ENCODE measurements at regions not wholly inside any gene's neighbourhood (a gene's known extent, or its start where the extent isn't known, plus 50 kb on each side); places are given as distances from the start of the nearest gene placed in this dataset.

DNA sequence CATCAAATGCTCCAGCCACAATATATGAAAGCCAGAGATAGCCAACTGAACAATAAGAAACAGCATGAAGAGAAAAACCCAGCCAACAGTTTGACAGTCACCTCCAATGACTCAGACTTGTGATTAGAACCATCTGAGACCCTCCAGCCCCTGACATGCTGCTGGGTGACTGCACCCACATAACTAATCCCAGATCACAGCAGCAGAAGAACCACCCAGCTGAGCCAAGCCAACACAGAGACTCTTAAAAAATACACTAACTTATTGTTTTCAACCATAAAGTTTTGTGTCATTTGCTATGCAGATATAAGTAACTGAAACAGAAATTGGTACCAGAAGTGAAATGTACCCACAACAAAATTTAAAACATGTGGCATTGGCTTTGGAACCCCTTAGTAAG lies 314.3 kb upstream of the DYNLRB2 start:
- in situ Hi-C loops (cut with MboI; ENCODE audit: low pct_unique_long_range_greater_than_20kb, low sequenced_read_pairs): no loop called here
- no peak for DNase-seq

DNA sequence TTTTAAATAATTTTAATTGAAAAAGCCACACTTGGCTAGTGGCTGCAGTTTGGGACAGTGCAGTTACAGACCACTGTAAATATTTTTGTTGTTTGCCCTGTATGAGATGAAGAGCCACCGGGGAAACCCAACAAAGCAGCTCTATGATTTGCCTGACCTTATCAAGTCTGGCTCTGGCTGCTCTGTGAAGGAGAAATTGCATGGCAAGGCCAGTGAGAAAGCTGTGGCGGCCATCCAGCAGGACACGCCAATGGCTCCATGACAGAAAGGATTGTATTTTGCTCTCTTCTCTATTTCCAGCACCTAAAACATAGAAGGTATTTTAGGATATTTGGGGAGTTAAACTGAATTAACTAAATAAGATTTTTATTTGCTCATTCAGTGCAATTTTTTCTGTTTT lies 330.0 kb upstream of the DYNLRB2 start:
- DNase-seq: no peak
- in situ Hi-C loops (cut with MboI; ENCODE audit: low pct_unique_long_range_greater_than_20kb, low sequenced_read_pairs): no loop called here

DNA sequence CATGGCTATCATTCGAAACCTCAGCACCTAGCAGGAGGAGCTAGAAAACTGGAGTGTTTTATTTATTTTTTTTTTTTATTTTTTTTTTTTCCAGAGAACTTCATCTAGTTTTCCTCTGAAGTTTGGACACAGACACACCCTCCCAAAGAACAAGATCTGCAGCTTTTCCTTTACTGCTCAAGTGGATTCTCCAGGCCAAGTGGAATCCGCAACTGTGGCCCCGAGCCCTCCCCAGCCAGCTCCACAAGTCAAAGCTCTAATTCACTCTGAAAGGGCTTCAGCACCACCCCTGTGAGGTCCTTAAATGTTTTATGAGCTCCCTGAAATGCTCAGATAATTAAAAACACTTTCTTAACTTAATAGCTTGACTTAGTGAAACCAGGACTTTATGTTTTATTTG lies 332.1 kb upstream of the DYNLRB2 start:
- DNase-seq: no peak
- in situ Hi-C loops (cut with MboI; ENCODE audit: low pct_unique_long_range_greater_than_20kb, low sequenced_read_pairs): no loop called here

DNA sequence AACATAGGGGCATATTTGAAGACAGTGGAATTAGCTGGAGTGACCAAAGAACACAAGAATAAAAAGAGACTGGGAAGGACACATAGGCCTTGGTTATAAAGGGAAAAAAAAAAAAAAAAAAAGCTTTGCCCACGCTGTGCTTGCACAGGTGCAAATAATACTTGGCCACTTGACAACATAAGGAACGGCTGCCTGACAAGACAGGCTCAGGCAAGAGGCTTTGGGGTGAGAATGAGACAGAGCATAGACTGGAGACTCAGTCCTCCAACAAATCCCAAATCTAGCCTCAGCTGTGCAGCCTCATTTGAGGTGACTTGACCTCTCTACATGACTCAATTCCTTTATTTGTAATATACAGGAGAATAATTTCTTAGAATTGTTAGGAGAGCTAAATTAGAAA lies 332.8 kb upstream of the DYNLRB2 start:
- DNase-seq: no peak
- in situ Hi-C loops (cut with MboI; ENCODE audit: low pct_unique_long_range_greater_than_20kb, low sequenced_read_pairs): no loop called here

DNA sequence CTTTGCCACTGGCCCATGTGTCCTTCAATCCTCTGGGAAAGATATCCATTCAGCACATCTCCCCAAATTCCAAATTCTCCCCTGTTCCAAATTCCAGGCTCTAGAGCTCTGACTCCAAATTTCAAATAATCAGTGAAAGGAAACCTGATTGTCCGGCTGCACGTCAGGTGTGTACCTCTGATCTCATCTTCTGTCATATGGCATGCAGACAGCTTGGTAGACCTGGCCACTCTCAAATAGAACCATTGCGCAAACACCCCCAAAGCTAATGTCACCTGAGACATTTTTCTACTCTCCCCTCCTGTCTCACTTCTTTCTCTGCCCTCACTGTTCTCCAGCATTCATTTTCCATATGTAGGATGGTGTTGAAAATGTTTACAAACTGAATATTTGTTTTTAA lies 337.0 kb upstream of the DYNLRB2 start:
- no peak for DNase-seq
- in situ Hi-C loops (cut with MboI; ENCODE audit: low pct_unique_long_range_greater_than_20kb, low sequenced_read_pairs): no loop called here

DNA sequence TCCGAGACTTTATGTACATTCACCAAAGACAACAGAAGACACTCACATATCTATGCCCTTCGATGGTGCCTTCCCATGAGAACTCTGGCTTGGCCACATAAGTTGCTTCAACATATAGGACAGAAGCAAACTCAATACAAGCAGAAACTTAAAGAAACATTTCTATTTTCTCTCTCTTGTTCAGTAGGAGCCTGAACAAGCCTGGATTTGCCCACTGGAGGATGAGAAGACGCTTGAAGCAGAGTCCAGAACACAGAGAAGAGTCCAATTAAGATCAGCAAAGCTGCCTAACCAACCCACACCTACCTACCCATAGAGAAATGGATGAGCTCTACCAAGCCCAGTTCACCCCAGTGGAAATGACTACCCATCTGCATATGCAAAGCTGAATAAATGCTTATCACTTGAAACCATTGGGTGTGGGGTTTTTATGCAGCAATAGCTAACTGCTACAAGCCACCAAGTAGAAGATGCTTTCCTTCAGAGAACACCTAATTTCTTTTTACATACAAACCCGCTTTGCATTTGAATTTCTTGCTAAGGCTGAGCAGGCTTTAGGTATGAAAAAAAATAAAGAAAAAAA lies 337.9 kb upstream of the DYNLRB2 start:
- in situ Hi-C loops (cut with MboI; ENCODE audit: low pct_unique_long_range_greater_than_20kb, low sequenced_read_pairs): no loop called here
- no peak for DNase-seq

DNA sequence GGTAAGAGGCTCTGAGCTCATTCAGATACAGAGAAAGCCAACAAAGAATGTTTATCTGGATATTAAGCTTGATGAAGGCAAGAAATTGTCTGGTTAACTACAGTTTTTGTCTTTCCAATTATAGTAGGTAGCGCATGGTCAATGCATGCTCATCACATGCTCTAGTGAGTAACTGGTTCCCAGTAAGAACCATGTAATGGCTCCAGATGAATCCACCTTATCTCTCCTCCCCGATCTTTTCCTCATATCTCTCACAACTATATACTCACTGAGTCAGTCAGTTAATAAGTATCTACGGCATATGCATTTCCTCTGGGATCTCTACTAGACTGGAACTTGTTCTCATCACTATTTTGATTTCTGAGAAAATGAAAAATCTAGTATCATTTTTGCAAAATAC lies 340.7 kb upstream of the DYNLRB2 start:
- DNase-seq: no peak
- in situ Hi-C loops (cut with MboI; ENCODE audit: low pct_unique_long_range_greater_than_20kb, low sequenced_read_pairs): no loop called here

DNA sequence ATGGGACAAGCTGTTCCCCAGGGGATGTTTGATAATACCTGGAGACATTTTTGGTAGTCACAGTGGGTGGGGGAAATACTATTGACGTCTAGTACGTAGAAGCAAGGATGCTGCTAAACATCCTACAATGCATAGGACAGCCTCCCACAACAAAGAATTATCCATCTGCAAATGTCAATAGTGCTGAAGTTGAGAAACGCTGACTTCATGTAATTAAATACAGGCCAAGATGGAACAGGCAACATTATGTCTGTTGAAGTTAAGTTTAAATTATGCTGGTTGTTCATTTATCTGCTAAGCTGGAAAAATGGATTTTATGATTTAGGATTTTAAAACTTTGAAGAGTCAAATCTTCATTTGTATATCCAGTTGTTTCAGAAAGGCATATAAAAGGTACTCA lies 341.2 kb upstream of the DYNLRB2 start:
- no peak for DNase-seq
- in situ Hi-C loops (cut with MboI; ENCODE audit: low pct_unique_long_range_greater_than_20kb, low sequenced_read_pairs): no loop called here

DNA sequence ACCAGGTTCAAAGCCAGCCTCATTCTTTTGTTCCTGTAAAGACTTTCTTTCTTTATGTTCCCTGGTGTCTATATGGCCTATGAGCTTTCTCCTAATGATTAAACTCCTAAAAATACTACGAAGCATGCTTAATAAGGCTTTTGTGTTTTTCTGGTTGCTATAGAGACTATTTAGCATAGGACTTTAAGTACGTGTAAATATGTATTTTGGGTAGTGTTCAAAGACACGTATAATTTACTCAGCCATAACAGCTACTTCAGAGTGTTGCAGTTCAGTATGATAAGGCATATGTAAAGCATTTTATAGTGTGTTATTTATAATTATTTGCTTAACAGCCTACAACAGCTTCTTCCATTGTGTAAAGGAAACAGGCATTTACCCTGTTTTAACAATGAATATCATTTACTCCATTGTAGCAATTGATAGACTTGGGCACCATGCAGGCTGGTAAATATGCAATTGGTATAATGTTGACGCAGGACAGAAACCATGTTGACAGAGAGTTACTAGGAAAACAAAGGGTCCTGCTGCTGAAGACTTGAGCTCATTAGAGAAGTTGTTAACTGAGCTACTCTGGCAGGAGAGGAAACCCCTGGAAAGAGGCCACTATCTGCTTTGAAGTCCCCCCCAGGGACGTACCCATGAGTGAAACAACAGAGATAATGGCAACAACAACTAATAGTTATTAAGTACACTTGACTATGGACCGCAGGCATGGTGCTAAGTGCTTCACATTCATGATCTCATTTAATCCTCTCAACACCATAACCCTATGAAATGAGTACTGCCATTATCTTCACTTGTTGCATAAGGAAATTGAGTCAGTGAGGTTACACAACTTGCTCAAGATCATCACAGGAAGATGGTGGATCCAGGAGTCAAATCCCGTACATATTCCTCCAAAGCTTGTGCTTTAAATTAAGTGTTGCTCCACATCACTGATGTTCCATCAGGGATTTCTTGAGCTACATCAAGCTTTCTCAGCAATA lies 342.2 kb upstream of the DYNLRB2 start:
- in situ Hi-C loops (cut with MboI; ENCODE audit: low pct_unique_long_range_greater_than_20kb, low sequenced_read_pairs): no loop called here
- no peak for DNase-seq

DNA sequence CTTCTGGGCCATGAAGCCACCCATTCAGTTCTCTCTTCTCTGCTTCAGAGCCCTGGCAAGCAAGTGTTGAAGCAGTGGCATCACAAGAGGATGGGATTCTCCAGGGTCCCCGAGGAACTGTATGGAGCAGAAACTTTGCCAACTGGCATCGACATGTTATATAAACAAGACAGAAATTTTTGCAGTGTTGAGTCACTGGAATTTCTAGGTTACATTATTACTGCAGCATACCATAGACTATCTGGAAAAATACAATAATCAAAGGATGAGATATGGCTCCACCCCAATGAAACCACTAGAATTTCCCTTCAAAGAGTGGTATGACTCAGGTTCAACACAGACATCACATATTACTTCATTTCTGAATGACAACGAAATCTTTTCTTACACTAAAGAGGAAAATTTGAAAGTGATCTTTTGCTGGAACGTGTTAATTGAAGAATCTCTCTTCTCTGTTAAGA lies 343.0 kb upstream of the DYNLRB2 start:
- in situ Hi-C loops (cut with MboI; ENCODE audit: low pct_unique_long_range_greater_than_20kb, low sequenced_read_pairs): no loop called here
- DNase-seq: no peak

DNA sequence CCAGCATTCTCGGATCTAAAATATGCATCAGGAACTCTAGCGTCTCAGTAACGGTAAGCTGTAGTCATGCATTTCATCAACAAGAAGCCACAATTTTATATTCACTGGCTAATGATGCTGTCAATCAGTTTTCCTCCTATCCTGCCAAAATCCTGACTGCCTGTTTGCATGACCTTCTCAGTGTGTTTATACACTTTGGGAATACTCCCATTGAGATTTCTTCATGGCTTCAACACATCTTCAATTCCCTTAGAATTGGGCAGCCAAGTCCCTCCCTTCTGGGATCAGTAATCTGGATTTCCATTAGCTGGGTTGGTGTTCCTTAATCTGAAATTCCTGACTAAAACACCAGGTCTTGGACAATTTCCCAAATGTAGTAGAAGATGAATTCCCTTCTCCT lies 348.9 kb upstream of the DYNLRB2 start:
- in situ Hi-C loops (cut with MboI; ENCODE audit: low pct_unique_long_range_greater_than_20kb, low sequenced_read_pairs): no loop called here

DNA sequence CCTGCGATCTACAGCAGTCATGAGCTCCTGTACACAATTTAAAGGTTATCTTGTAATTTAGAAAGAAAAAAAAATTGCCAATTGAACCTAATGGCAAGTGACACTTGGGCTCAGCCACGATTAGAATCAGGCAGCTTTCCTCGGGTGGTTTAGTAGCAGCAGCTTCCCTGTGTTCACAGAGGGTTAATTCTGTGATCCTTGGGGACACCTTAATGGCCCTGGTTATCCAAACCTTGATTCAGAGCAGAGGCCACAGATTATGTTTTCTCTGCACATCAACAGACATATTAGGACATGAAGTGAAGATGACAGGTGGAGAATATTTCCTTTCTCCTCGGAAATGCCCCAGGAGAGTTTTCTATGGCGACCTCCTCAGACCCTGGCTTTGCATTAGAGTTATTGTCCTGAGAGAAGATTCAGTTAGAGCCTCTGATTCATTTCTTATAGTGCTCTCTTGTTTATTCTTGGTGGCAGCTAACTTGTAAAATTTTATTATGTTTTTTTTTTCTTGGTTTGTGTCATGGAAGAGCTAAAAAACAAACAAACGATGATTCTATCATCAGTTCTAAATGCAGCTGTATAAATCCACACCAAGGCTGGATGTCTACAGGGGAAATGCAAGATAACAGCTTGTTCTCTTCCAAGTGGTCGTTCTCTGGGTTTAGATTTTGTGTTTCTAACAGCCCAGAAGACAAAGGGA lies 351.2 kb upstream of the DYNLRB2 start:
- in situ Hi-C loops (cut with MboI; ENCODE audit: low pct_unique_long_range_greater_than_20kb, low sequenced_read_pairs): no loop called here
- no peak for DNase-seq

More for the DNA sequence above, 348.9 kb upstream of the DYNLRB2 start:
- DNase-seq: no peak

DNA sequence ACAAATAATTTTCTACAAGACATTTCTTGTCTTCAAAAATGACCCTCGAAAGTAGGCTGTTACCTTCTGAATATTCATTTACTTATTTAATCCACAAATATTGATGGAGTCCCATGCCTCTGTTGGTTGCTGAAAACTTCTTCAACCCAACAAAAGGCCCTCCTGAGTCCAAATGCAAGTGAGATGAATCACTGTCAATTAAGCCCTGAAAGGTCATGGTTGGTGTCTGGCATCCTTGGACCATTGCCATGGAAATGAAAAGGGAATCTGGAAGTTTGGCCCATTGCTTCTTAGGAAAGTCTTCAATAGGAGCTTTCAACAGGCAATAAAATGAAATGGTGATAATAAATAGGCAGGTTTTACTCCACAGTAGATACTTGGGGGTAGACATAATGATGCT lies 364.7 kb upstream of the DYNLRB2 start:
- DNase-seq: no peak
- in situ Hi-C loops (cut with MboI; ENCODE audit: low pct_unique_long_range_greater_than_20kb, low sequenced_read_pairs): no loop called here

DNA sequence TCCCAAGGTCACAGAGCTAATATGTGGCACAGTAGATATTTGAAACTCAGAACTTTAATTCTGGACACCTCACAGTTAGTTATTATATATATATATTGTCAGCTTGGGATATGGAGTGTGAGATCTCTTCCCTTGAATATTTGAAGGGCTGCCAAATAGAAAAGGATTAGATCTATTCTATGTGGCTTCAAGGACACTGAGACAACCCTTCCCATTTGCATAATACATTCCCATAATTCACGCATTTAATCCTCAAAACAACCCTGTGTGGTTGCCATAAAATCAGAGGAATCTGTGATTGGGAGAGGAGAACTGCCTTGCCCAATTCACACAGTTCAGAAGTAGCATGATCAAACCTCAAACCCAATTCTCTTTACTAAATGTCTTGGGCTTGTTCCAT lies 365.8 kb upstream of the DYNLRB2 start:
- no peak for DNase-seq
- in situ Hi-C loops (cut with MboI; ENCODE audit: low pct_unique_long_range_greater_than_20kb, low sequenced_read_pairs): no loop called here

DNA sequence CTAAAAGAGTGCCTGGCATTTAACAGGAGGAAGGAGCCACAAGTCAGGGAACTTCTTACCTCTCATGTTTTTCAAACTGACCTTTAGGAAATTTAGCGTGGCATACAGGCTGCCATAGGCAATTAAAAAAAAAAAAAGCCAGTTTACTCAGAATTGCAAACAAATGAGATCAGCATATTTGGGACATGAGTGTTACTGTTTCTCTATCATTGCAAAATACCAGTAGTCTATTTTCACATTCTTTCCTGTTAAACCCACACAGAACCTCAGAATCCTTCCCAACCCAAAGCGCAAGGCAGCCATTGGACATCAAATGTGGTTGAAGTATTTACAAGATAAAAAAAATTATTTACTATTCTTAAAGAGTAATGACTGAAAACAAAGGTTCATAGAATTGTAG lies 366.4 kb upstream of the DYNLRB2 start:
- in situ Hi-C loops (cut with MboI; ENCODE audit: low pct_unique_long_range_greater_than_20kb, low sequenced_read_pairs): no loop called here
- DNase-seq: no peak

DNA sequence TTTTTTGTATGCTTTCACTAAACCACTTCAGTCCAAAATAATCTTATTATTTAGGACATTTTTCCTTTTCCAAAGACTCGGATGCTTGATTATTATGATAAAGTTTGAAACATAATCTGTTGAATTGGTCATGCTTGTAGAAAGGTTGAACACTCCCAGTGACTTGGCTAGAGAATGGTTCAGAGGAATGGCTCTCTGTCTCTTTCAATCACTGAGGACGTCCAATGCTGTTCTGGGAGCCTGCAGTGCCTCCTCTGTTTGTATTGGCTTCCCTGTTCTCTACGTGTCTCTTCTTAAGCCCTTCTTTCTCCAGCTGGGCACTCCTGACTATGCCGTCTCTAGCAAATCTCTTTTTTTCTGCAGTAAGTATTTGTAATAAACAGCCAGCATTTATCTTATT lies 369.0 kb upstream of the DYNLRB2 start:
- no peak for DNase-seq
- in situ Hi-C loops (cut with MboI; ENCODE audit: low pct_unique_long_range_greater_than_20kb, low sequenced_read_pairs): no loop called here

DNA sequence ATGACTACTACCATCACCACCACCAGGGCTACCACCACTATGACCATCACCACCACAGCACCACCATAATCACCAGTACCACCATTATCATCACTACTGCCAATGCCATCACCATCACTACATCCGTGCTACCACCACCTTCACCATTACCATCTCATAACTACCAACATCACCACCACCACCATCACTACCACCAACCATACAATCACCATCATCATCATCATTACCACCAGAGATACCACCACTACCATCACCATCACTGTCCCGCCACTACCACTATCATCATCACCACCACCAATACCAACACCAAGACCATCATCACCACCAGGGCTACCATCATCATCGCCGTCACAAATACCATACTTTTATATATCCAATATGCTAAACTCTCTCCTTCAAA lies 369.6 kb upstream of the DYNLRB2 start:
- DNase-seq: no peak
- in situ Hi-C loops (cut with MboI; ENCODE audit: low pct_unique_long_range_greater_than_20kb, low sequenced_read_pairs): no loop called here

DNA sequence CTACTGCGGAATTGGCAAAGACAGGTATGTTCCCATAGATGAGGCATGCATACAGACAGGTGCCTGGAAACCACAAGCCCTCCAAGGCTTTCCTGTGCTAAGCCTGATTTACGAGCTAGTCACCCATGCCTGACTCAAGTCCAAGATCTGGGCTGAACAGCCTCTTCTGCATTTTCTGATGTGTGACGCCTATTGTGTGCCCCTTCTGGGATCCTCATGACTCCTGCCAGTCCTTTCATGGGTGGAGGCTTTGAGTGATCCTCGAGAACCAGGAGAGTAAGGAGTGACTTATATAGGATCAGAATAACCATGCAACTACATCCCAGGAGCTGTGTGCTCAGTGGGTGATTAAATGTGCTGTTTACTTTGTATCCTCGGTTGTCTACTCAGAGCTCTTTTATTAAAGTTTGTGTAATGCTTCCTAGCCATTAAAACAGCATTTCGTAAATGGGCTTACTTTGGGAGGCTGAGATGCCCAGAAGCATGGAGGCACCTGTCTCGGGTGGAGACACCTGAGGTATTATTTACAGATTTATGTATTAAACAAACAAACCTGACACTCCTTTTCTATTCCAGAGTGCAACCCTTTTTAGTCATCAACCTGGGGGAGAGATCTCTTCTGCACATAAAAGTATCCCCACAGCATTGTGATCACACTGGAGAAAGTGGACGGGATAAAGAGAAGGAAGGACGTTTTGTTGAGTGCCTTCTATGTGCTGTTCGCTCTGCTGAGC lies 373.0 kb upstream of the DYNLRB2 start:
- in situ Hi-C loops (cut with MboI; ENCODE audit: low pct_unique_long_range_greater_than_20kb, low sequenced_read_pairs): no loop called here
- DNase-seq: no peak

DNA sequence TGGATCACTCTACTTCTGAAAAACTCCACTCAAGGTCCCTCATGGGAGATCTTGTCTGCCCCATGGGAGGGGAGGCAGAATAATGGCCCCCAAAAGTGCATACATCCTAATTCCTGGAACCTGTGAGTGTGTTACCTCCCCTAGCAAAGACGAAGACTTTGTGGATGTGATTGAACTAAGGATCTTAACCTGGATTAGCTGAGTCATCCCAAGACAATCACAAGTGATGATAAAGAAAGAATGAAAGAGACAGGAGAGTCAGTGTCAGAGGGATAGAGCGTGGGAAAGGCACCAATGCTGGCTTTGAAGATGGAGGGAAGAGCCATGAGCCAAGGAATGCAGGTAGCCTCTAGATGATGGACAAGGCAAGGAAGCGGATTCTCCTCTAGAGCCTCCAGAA lies 374.7 kb upstream of the DYNLRB2 start:
- DNase-seq: no peak
- in situ Hi-C loops (cut with MboI; ENCODE audit: low pct_unique_long_range_greater_than_20kb, low sequenced_read_pairs): no loop called here
